GM12872 (cell line): ENCODE measurements at regions not wholly inside any gene's neighbourhood (a gene's known extent, or its start where the extent isn't known, plus 50 kb on each side); places are given as distances from the start of the nearest gene placed in this dataset.

Source experiments
- TF ChIP-seq, protein P1 (sequence below): IDR thresholded peaks from 3 replicates; pipeline ENCODE4 v1.5.1; 2011; ENCODE audit warnings: low read depth, mild to moderate bottlenecking, low read length, moderate library complexity; ENCODE audit not compliant: insufficient read depth

GRCh38 chr4:33226133-33226532 lies 2506.0 kb downstream of the PCDH7 start:
- TF ChIP-seq, protein P1, sequence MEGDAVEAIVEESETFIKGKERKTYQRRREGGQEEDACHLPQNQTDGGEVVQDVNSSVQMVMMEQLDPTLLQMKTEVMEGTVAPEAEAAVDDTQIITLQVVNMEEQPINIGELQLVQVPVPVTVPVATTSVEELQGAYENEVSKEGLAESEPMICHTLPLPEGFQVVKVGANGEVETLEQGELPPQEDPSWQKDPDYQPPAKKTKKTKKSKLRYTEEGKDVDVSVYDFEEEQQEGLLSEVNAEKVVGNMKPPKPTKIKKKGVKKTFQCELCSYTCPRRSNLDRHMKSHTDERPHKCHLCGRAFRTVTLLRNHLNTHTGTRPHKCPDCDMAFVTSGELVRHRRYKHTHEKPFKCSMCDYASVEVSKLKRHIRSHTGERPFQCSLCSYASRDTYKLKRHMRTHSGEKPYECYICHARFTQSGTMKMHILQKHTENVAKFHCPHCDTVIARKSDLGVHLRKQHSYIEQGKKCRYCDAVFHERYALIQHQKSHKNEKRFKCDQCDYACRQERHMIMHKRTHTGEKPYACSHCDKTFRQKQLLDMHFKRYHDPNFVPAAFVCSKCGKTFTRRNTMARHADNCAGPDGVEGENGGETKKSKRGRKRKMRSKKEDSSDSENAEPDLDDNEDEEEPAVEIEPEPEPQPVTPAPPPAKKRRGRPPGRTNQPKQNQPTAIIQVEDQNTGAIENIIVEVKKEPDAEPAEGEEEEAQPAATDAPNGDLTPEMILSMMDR: no peak

DNA sequence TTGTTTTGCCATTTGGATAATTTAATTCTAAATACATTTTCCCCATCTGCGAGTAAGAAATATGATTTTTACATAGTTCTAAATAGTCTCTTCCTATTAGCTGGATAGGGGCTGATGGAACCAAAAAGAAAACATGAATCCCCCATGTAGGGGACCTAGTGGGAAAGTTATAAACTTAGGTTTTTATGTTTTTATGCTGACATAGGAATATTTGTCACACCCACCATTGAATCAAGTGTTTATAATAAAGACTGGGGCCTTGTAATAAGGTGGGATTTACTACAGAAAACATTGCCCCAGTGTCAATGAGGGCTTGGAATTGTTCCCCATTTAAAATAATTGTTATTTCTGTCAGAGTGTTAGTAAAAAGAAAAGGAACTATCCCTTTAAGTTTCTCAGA lies 2506.6 kb downstream of the PCDH7 start:
- TF ChIP-seq, protein P1: no peak

DNA sequence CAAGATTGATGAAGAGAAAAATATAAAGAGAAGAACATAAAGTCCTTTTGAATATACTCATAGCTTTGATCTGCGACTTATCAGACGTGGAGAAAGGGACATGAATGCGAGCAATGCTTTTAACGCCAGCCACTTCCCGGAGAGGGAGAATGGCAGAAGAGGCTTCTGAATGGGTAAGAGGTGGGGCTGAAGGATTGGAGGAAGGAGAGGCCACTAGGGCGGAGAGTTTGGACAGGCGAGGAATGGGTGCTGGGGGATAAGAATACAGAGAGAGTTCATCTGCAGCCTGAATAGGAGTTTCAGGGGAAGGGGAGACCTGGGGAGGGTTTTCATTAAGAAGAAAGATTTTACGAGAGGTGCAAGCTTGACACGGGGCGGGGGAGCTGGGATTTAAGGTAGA lies 2534.9 kb downstream of the PCDH7 start:
- TF ChIP-seq, protein P1: no peak

DNA sequence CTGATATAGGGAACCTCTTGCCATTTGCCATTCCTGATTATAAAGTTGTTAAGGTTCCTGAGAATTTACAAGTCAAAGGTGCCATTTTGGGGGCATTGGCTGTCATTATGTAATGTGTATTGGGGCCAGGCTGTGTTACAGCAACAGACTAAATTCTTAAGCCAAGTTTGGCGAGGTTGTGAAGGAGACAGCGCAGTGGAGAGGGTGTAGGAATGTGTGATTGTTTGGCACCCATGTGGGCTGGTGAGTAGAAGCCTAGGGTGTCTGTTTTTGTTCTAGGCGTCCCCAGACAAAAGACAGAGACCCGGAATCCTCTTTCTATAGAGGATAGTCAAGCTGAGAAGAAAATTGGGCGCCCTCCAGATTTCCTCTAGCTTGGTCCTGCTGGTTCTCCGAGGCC lies 2535.3 kb downstream of the PCDH7 start:
- TF ChIP-seq, protein P1: no peak

DNA sequence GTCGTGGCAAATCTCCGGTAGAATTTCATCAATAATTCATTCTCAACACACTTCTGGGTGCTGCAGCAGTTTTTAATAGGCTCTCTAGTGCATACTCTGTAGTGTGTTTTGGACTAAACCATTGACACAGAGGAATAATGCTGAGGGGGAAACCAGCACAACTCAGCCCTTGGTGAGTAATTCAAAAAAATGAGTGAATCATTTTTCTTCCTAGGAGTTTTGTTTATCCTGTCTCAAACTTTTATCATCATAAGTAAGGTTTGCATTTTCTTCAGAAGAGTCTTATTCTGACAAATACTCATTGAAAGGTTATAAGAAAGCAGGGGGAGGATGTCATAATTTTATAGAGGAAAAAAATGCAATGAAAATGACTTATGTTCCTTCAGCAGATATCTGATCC lies 2542.7 kb downstream of the PCDH7 start:
- TF ChIP-seq, protein P1: no peak

- TF ChIP-seq, protein P1: no peak
These were observed 2548.6 kb downstream of the PCDH7 start for GRCh38 chr4:33268776-33269175.

DNA sequence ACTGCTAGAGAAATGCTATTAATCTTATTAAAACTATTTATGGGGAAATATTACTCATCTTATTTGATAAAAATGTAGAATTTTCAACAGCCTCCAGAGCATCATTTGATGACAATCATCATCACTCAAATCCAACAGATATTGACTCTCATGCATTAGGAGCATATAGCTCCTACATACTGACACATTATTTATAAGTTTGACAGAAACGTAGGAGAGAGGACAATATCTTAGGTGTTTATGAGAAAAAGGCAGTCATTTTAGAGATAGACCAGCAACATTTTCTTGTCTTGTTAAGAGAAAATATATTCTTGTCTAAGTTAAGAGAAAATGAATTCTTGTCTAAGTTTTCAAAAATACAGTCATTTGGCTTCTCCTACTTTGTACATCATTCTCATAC lies 2550.2 kb downstream of the PCDH7 start:
- TF ChIP-seq, protein P1: no peak

DNA sequence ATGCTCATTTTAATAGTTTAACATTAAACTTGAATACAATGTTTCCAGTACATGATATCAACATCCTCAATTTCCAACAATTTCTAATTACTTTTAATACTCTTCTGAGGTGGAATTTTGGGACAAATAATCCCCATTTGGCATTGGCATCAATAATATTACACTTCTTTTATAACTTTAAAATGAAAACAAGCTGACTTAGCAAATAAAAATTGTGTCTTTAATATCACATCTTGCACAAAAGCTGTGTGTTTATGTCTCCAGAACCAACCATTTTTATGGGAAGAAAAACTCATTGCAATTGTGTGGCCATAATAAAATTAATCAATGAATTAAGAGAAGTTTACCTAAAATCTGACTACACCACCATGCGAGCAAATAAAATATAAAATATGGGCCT lies 2552.6 kb downstream of the PCDH7 start:
- TF ChIP-seq, protein P1: no peak
